Lung (tissue), 11 donors: ENCODE measurements at regions not wholly inside any gene's neighbourhood (a gene's known extent, or its start where the extent isn't known, plus 50 kb on each side); places are given as distances from the start of the nearest gene placed in this dataset.

Experiments
- ATAC-seq: fragments of 200-7000 bp; cut with Tn5 transposase; one replicate; pipeline ENCODE4 v1.9.1; 2020; ENCODE audit warnings: moderate number of reproducible peaks; ENCODE audit not compliant: insufficient read depth, low FRiP score
- DNase-seq, 3 donors: peaks; one replicate each; pipeline ENCODE4 v3.0.0-alpha.2; 2013 to 2017
- H3K27ac ChIP-seq, 2 donors: one replicate each; pipeline ENCODE4 v1.5.1; 2013; ENCODE audit warnings: mild to moderate bottlenecking in 2 of 2, moderate library complexity in 2 of 2, control low read depth in 1 of 2, inconsistent platforms in 1 of 2, low read depth in 1 of 2, low read length in 1 of 2
- H3K27me3 ChIP-seq, 3 donors: one replicate each; pipeline ENCODE4 v1.5.1; 2013; ENCODE audit warnings: low read length in 2 of 3; ENCODE audit not compliant: control insufficient read depth in 3 of 3, insufficient read depth in 3 of 3
- H3K36me3 ChIP-seq, 4 donors: one replicate each; pipeline ENCODE4 v1.5.1; 2013; ENCODE audit warnings: low read length in 4 of 4, mild to moderate bottlenecking in 1 of 4, moderate library complexity in 1 of 4; ENCODE audit not compliant: control insufficient read depth in 4 of 4, insufficient read depth in 4 of 4
- H3K4me1 ChIP-seq, 5 donors: one replicate each; pipeline ENCODE4 v1.5.1; 2013; ENCODE audit warnings: low read length in 5 of 5, mild to moderate bottlenecking in 2 of 5, moderate library complexity in 1 of 5; ENCODE audit not compliant: control insufficient read depth in 5 of 5, insufficient read depth in 5 of 5
- H3K4me3 ChIP-seq: one replicate; pipeline ENCODE4 v1.5.1; 2013; ENCODE audit warnings: mild to moderate bottlenecking, control low read depth, moderate library complexity
- H3K9ac ChIP-seq, 2 donors: one replicate each; pipeline ENCODE4 v1.5.1; 2013; ENCODE audit warnings: low read length in 2 of 2, control low read depth in 1 of 2; ENCODE audit not compliant: insufficient read depth in 1 of 2
- H3K9me3 ChIP-seq, 4 donors: one replicate each; pipeline ENCODE4 v1.5.1; 2013; ENCODE audit warnings: low read length in 3 of 4, mild to moderate bottlenecking in 1 of 4, moderate library complexity in 1 of 4; ENCODE audit not compliant: control insufficient read depth in 4 of 4, insufficient read depth in 3 of 4
- WGBS, 2 donors: extraction: QIAGEN DNeasy Blood & Tissue Kit; methylation state at CpG; one replicate each; pipeline ENCODE4 v1.1.7; 2013; 5-methylcytosine and 5-hydroxymethylcytosine counted together
- TF ChIP-seq, protein P1 (sequence below): IDR thresholded peaks from 2 replicates; pipeline ENCODE4 v1.5.1; 2012; ENCODE audit warnings: mild to moderate bottlenecking; ENCODE audit errors: control extremely low read depth, extremely low read depth
- donor health status: control.
- donor health status: control.
- donor health status: Bipolar disorder and iron deficiency.
- donor health status: healthy.
- donor health status: DM: yes; HTN: yes; CAD: no.

DNA sequence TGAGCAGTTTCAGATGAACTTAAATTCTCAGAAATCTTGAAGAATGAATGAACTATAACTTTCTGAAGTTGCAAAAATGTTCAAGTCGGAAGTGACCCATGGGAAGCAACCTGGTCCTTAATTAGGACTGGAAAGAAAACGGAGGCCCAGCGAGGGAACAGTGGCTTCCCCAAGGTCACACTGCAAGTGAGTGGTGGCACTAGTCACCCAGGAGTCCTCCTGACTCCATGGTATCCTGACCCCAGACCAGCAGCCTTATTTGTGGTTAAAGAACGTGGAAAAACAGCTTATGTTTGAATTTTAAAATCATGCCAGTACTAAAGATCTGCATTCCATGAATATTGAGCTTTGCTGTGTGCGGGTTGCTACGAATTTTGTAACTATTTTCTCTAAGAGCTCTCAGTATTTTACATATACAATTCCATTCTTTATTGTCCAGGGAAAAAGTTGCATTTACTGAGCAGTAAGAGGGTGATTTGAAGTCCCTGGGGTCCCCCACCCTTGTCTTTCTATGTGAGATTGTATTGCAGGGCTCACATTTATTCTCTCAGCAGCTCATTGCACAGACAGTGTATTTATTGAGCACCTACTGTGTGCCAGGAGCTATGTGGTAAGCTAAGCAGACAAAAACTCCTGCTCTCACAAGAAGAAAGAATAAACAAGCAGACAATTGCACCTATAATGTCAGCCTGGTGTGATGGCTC lies 61.6 kb upstream of the ATP5PO start:
- 63 to 67% methylated on average over 6 of the region's 6 CpGs for WGBS, 2 donors
- H3K9ac ChIP-seq: no peak overlapping the region
- ATAC-seq: no peak

DNA sequence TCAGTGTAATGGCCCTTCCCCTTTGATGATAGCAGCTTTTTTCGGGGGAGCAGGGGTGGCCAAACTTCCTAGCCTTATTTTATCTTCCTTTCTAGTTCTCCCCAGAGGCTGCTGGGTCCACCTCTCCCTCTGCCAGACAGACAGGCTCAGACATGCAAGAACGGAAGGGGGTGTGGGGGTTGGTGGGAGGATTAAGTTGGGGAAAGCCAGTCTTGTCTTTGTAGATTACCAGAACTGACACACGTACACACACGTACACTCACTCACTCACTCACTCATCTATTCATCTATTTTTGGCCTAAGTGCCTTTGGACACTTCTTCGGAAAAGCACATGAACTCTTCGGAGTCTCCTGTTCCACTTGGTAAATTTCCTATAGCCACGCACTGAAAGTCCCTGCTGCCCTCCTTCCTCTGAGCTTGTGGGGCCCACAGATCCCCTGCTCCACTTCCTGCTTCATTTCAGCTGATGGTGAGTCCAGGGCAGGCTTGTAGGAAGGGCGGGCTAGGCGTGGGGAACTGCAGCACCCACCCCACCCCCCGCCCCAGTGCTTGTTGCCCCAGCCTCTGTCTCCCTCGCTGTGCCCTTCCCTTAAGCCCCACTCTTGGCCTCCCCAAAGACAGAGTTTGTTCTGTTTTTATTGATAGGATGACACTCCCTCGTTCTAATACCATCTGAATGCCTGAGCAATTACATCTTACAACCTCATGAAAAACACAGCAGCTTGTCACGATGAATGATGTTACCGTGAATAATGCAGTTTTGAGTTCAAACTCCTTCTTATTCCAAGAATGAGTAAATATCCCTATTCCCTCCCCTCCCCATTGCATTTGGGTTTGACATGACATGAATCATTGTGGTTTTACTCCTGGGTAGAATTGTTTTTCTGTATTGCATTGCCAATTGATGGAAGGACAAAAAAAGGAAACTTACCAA lies 60.7 kb upstream of the ATP5PO start:
- DNase-seq (peak; percentile 46 to 64 (median 52)), ATAC-seq (peak; percentile 36)
- Histone ChIP-seq H3K27ac (peak overlapping the region; percentile 2 to 82), H3K9me3 (no peaks in the 10 kb centered on the region), H3K4me1 (peaks cover 0 to 13% (median 2%) of the 10 kb centered on the region in 5 donors), H3K4me3 (no peak overlapping the region), H3K9ac (no peak overlapping the region), H3K36me3 (no peaks in the 10 kb centered on the region), H3K27me3 (no peaks in the 10 kb centered on the region)
- TF ChIP-seq, protein P1, sequence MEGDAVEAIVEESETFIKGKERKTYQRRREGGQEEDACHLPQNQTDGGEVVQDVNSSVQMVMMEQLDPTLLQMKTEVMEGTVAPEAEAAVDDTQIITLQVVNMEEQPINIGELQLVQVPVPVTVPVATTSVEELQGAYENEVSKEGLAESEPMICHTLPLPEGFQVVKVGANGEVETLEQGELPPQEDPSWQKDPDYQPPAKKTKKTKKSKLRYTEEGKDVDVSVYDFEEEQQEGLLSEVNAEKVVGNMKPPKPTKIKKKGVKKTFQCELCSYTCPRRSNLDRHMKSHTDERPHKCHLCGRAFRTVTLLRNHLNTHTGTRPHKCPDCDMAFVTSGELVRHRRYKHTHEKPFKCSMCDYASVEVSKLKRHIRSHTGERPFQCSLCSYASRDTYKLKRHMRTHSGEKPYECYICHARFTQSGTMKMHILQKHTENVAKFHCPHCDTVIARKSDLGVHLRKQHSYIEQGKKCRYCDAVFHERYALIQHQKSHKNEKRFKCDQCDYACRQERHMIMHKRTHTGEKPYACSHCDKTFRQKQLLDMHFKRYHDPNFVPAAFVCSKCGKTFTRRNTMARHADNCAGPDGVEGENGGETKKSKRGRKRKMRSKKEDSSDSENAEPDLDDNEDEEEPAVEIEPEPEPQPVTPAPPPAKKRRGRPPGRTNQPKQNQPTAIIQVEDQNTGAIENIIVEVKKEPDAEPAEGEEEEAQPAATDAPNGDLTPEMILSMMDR: no peak
- 15 to 41% methylated on average over 14 of the region's 14 CpGs for WGBS, 2 donors

More for the DNA sequence above, 61.6 kb upstream of the ATP5PO start:
- Histone ChIP-seq H3K27me3 (no peaks in the 10 kb centered on the region), H3K36me3 (no peaks in the 10 kb centered on the region), H3K4me1 (peaks cover 0 to 13% (median 2%) of the 10 kb centered on the region in 5 donors), H3K4me3 (no peak overlapping the region), H3K9me3 (no peaks in the 10 kb centered on the region), H3K27ac (peak overlapping the region in 1 of 2 donors; percentile 82)
- TF ChIP-seq, protein P1: no peak
- DNase-seq: no peak

DNA sequence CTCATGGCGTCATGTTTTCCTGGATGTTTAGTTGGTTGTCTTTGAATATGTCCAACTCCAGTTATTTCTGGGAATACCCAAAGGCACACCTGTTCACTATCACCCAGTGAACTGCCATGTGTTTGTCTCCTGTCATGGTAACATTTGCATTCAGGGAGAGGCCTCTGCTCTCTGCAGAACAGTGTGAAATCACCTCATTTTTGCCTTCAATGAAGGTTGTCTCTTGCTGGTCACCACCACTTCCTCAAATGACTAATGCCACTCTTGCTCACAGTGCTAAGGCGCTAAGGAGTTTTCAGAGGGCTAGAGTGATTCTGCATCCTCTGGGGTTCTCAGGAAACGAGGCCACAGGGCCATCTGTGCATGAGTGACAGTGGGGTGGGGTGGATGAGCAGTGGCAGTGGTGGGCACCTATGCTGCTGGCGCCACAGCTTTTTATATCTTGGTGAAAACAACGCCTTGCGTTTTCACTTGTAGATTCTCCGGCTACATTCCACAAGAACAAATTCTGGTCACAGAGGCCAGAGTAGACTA lies 60.0 kb upstream of the ATP5PO start:
- H3K27ac ChIP-seq: peak overlapping the region; percentile 2 to 82
- no peaks in the 10 kb centered on the region for H3K27me3 ChIP-seq
- DNase-seq (no peak), ATAC-seq (peak; percentile 60)
- TF ChIP-seq, protein P1: no peak
- H3K9ac ChIP-seq: no peak overlapping the region
- 58 to 62% methylated on average over 7 of the region's 7 CpGs for WGBS, 2 donors
- no peaks in the 10 kb centered on the region for H3K36me3 ChIP-seq
- no peaks in the 10 kb centered on the region for H3K9me3 ChIP-seq
- H3K4me3 ChIP-seq: no peak overlapping the region
- H3K4me1 ChIP-seq: peaks cover 0 to 13% (median 2%) of the 10 kb centered on the region in 5 donors
